Psoas muscle (tissue), 7 donors: ENCODE measurements at regions not wholly inside any gene's neighbourhood (a gene's known extent, or its start where the extent isn't known, plus 50 kb on each side); places are given as distances from the start of the nearest gene placed in this dataset.

ENCODE experiments used
- ATAC-seq, 4 donors: fragments of 200-7000 bp; cut with Tn5 transposase; one replicate each; pipeline ENCODE4 v1.9.1; 2020; ENCODE audit warnings: moderate library complexity in 3 of 4, mild to moderate bottlenecking in 2 of 4
- DNase-seq, 2 donors: peaks; one replicate each; pipeline ENCODE4 v3.0.0-alpha.2; 2020
- H3K27ac ChIP-seq: fragments of 200-600 bp; one replicate; pipeline ENCODE4 v1.8.0; 2022
- H3K27me3 ChIP-seq, 3 donors: fragments of 200-600 bp in 1 of 3; one replicate each; pipeline versions ENCODE4 v1.6.1 to v1.8.0; 2013 to 2022; ENCODE audit warnings: low read length in 2 of 3, mild to moderate bottlenecking in 2 of 3, moderate library complexity in 1 of 3; ENCODE audit not compliant: insufficient read depth in 3 of 3
- H3K36me3 ChIP-seq, 2 donors: fragments of 200-600 bp in 1 of 2; one replicate each; pipeline versions ENCODE4 v1.6.1 to v1.8.0; 2013 to 2022; ENCODE audit warnings: low read depth in 1 of 2, mild to moderate bottlenecking in 1 of 2, moderate library complexity in 1 of 2; ENCODE audit not compliant: insufficient read depth in 1 of 2
- H3K4me1 ChIP-seq: fragments of 200-600 bp; one replicate; pipeline ENCODE4 v1.8.0; 2022
- H3K4me3 ChIP-seq: fragments of 200-600 bp; one replicate; pipeline ENCODE4 v1.8.0; 2022; ENCODE audit warnings: mild to moderate bottlenecking
- H3K9me3 ChIP-seq: fragments of 200-600 bp; one replicate; pipeline ENCODE4 v1.8.0; 2022
- WGBS, 3 donors: extraction: QIAGEN DNeasy Blood & Tissue Kit; methylation state at CpG; one replicate each; pipeline versions ENCODE4 v1.1.6 to v1.1.7; 2013; 5-methylcytosine and 5-hydroxymethylcytosine counted together
- intact Hi-C, 2 donors: fragments of 100-400 bp; cut with DNase I; formaldehyde crosslinking; loops; one replicate each; pipeline versions ENCODE4 v1.11.0 to v1.14.2; 2022
- TF ChIP-seq, protein P1 (sequence below): fragments of 200-600 bp; IDR thresholded peaks from one replicate; pipeline ENCODE4 v1.8.0; 2022; ENCODE audit warnings: antibody characterized with exemption
- donor health status: healthy with polysubstance abuse.
- donor health status: DM: no; HTN: no; CAD: no; lungs with moderate emphysema.
- donor health status: Bipolar disorder and iron deficiency.
- donor health status: healthy.
- donor health status: DM: yes; HTN: yes; CAD: no.
- donor health status: DM: no; HTN: no; CAD: no.
- donor health status: DM: yes; HTN: yes; CAD: no.

DNA sequence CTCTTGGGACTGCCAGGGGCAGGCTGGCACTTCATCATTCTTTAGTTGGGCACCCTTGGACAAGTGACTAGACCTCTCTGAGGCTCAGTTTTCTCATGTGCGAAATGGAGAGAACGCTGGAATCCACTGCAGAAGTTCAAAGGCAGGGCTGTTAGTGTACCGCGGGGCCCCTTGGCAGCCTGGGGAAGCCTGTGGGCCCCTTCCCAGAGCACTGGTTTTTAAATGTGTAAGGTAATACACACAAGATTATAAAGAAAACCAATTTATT is 209.5 kb upstream of the MVB12B start:
- intact Hi-C loops, result no loop called here
- DNase-seq (no peak), ATAC-seq (no peak)
- no peak overlapping the region for H3K4me3 ChIP-seq
- no peaks in the 10 kb centered on the region for H3K4me1 ChIP-seq
- H3K27ac ChIP-seq, result no peak overlapping the region
- H3K27me3 ChIP-seq, result peaks cover 0 to 17% (median 5%) of the 10 kb centered on the region in 3 donors
- no peaks in the 10 kb centered on the region for H3K9me3 ChIP-seq
- H3K36me3 ChIP-seq, result no peaks in the 10 kb centered on the region
- 80 to 82% (median 80%) methylated on average over 4 of the region's 4 CpGs for WGBS, 3 donors
- TF ChIP-seq, protein P1, sequence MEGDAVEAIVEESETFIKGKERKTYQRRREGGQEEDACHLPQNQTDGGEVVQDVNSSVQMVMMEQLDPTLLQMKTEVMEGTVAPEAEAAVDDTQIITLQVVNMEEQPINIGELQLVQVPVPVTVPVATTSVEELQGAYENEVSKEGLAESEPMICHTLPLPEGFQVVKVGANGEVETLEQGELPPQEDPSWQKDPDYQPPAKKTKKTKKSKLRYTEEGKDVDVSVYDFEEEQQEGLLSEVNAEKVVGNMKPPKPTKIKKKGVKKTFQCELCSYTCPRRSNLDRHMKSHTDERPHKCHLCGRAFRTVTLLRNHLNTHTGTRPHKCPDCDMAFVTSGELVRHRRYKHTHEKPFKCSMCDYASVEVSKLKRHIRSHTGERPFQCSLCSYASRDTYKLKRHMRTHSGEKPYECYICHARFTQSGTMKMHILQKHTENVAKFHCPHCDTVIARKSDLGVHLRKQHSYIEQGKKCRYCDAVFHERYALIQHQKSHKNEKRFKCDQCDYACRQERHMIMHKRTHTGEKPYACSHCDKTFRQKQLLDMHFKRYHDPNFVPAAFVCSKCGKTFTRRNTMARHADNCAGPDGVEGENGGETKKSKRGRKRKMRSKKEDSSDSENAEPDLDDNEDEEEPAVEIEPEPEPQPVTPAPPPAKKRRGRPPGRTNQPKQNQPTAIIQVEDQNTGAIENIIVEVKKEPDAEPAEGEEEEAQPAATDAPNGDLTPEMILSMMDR, result no peak

DNA sequence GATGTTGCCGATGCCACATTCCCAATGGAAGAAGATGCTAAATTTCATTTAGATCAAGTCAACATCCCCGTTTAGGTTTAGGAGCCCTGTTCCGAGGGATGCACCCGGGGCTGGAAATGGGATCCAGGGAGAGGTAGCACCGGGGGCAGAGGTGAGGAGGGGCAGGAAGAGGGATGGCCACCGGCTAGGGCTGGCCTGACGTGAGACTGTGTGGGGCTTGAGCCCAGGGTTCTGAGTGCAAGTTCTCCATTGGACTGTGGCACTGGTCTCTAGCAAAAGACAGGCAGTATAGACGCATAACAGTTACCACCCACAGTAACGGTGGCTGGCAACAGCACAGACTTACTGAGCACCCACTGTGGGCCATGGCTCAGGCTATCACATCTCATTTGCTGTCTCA is 209.0 kb upstream of the MVB12B start:
- WGBS, 3 donors, result 81 to 90% (median 85%) methylated on average over 8 to 9 of the region's 9 CpGs
- TF ChIP-seq, protein P1, result no peak
- no peak overlapping the region for H3K27ac ChIP-seq
- no peak overlapping the region for H3K4me3 ChIP-seq
- ATAC-seq, result no peak
- no peaks in the 10 kb centered on the region for H3K9me3 ChIP-seq
- H3K27me3 ChIP-seq, result peaks cover 0 to 17% (median 5%) of the 10 kb centered on the region in 3 donors
- no peak for DNase-seq
- intact Hi-C loops, result no loop called here
- no peaks in the 10 kb centered on the region for H3K4me1 ChIP-seq
- no peaks in the 10 kb centered on the region for H3K36me3 ChIP-seq

DNA sequence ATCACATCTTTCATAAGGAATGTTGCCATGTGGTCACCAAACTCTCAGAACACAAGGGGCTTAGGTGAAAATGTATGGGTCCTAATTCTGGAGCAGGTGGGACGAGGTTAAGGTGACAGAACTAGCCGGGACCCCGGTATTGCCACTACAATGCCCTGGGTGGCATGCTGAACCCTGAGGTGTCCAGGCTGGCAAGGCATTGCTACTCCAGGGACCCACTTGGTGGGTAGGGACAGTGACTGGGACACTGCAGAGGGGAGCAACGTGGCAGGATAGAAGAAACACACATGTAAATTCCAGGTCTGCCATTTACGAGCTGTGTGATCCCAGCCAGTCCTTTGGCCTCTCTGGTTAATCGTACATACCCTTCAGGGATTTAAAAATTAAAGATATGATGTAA is 206.9 kb upstream of the MVB12B start:
- DNase-seq (no peak), ATAC-seq (no peak)
- intact Hi-C loops, result no loop called here
- Histone ChIP-seq H3K27me3 (peaks cover 0 to 31% (median 9%) of the 10 kb centered on the region in 3 donors), H3K4me1 (no peaks in the 10 kb centered on the region), H3K27ac (no peak overlapping the region), H3K36me3 (no peaks in the 10 kb centered on the region), H3K4me3 (no peak overlapping the region), H3K9me3 (no peaks in the 10 kb centered on the region)
- TF ChIP-seq, protein P1, result no peak
- 77 to 80% (median 79%) methylated on average over 6 of the region's 6 CpGs for WGBS, 3 donors

DNA sequence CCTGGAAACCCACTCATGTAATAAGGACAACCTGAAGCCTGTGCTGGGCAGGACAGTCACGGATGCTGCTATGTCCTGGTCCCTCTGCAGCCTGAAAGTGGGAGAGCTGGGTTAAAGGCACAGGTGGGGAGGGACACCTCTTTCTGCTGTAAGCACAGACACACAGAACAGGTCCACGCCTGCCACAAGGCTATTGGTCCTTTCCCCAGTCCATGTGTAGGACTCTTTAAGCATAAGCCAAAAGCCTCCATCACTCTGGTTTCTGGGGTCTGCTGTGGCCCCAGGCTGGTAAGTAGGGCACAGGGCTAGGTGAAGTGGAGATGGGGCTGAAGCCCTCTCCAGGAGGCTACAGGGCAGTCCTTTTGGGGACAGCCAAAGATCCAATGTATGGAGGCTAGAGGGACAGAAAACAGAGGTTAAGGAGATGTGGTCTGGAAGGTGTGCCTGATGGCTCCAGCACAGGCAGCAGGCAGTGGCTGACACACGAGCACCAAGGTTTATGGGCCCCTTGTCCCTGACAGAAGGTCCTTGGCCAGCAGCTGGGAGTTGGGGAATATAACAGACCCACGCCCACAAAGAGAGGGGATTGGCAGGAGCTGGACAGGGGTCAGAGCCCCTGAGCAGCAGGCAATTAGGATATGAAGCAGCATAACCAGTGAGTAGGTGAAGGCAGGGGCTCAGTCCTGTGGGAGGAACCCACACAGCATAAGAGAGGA is 203.6 kb upstream of the MVB12B start:
- Histone ChIP-seq H3K36me3 (no peaks in the 10 kb centered on the region), H3K4me3 (no peak overlapping the region), H3K27ac (no peak overlapping the region), H3K27me3 (peaks cover 0 to 29% (median 8%) of the 10 kb centered on the region in 3 donors), H3K9me3 (no peaks in the 10 kb centered on the region), H3K4me1 (no peaks in the 10 kb centered on the region)
- TF ChIP-seq, protein P1, result no peak
- WGBS, 3 donors, result 51 to 61% (median 58%) methylated on average over 4 of the region's 4 CpGs
- ATAC-seq (no peak), DNase-seq (no peak)
- intact Hi-C loops, result no loop called here

DNA sequence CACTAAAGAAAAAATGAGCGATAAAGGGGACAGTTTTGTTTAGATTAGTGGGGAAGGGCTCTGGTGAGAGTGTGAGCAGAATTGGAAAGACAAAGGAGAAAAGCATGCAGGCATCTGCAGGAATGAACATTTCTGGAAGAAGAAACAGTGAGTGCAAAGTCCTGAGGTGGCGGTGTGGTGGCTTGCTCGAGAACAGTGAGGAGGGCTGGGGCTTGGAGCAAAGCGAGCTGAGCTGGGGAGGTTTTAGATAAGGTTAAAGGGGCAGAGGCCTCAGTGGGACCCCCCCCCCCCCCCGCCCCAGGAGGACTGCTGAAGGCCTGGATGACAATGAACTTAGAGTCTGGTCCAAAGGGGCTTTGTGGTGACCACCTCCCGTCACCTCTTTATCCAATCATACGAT is 202.7 kb upstream of the MVB12B start:
- WGBS, 3 donors, result 67 to 73% (median 69%) methylated on average over 6 to 7 of the region's 7 CpGs
- TF ChIP-seq, protein P1, result no peak
- no peak for DNase-seq
- H3K9me3 ChIP-seq, result no peaks in the 10 kb centered on the region
- no peaks in the 10 kb centered on the region for H3K4me1 ChIP-seq
- no peak for ATAC-seq
- H3K36me3 ChIP-seq, result no peaks in the 10 kb centered on the region
- no peak overlapping the region for H3K27ac ChIP-seq
- no peak overlapping the region for H3K4me3 ChIP-seq
- intact Hi-C loops, result no loop called here
- peaks cover 0 to 32% (median 8%) of the 10 kb centered on the region in 3 donors for H3K27me3 ChIP-seq
